ENCODE measurements at regions not wholly inside any gene's neighbourhood (a gene's known extent, or its start where the extent isn't known, plus 50 kb on each side); places are given as distances from the start of the nearest gene placed in this dataset.
"Not testable (repeated sequence)": the region's sequence is repeated elsewhere in the genome, so short reads cannot be mapped to it uniquely, and the experiment has no call there.

- not testable (repeated sequence) for H3K4me2 ChIP-seq (ENCODE audit: insufficient read depth, low read length); H3K27ac ChIP-seq (ENCODE audit: low read length); ATAC-seq (ENCODE audit: insufficient read depth, low read depth); H3K9ac ChIP-seq (ENCODE audit: low read depth, low read length); H3K4me1 ChIP-seq (ENCODE audit: insufficient read depth, low read length); DNase-seq; H3K4me3 ChIP-seq (ENCODE audit: low read depth in 1 of 2, low read length in 2 of 2); H3K36me3 ChIP-seq (ENCODE audit: insufficient read depth, low read length); H3K27me3 ChIP-seq (ENCODE audit: insufficient read depth, low read length, poor library complexity); H3K79me2 ChIP-seq (ENCODE audit: insufficient read depth, low read length); H2AFZ ChIP-seq (ENCODE audit: low read depth, low read length); H3K9me3 ChIP-seq (ENCODE audit: insufficient read depth, low read length, severe bottlenecking); H4K20me1 ChIP-seq (ENCODE audit: insufficient read depth, low read length)
Observed at GRCh38 chr1:220475608-220476007, 52.3 kb upstream of the MARK1 start.

- ATAC-seq (ENCODE audit: insufficient read depth, low read depth); H3K9ac ChIP-seq (ENCODE audit: low read depth, low read length); H3K27me3 ChIP-seq (ENCODE audit: insufficient read depth, low read length, poor library complexity); DNase-seq; H3K4me1 ChIP-seq (ENCODE audit: insufficient read depth, low read length); H2AFZ ChIP-seq (ENCODE audit: low read depth, low read length); H4K20me1 ChIP-seq (ENCODE audit: insufficient read depth, low read length); H3K36me3 ChIP-seq (ENCODE audit: insufficient read depth, low read length); H3K79me2 ChIP-seq (ENCODE audit: insufficient read depth, low read length); H3K27ac ChIP-seq (ENCODE audit: low read length); H3K4me3 ChIP-seq (ENCODE audit: low read depth in 1 of 2, low read length in 2 of 2); H3K9me3 ChIP-seq (ENCODE audit: insufficient read depth, low read length, severe bottlenecking); H3K4me2 ChIP-seq (ENCODE audit: insufficient read depth, low read length): not testable (repeated sequence)
Observed at GRCh38 chr1:220475141-220475540, 52.8 kb upstream of the MARK1 start.

- TF ChIP-seq EZH2 (IDR thresholded peaks at IDR 0.05; ENCODE audit: borderline replicate concordance, low read depth, low read length, severe bottlenecking), result no peak
- TF ChIP-seq CTCF (IDR thresholded peaks at IDR 0.05; ENCODE audit: borderline replicate concordance, extremely low read depth, low read length, poor library complexity, severe bottlenecking), result no peak
- no peaks in the 10 kb centered on the region for H3K27me3 ChIP-seq (ENCODE audit: insufficient read depth, low read length, poor library complexity)
- no peak overlapping the region for H2AFZ ChIP-seq (ENCODE audit: low read depth, low read length)
Observed at GRCh38 chr1:220473440-220473839, 54.5 kb upstream of the MARK1 start.

GRCh38 chr1:220462752-220463151 is 65.2 kb upstream of the MARK1 start:
- no peak overlapping the region for H3K4me2 ChIP-seq (ENCODE audit: insufficient read depth, low read length)
- no peak for ATAC-seq (ENCODE audit: insufficient read depth, low read depth)

More at GRCh38 chr1:220473440-220473839, 54.5 kb upstream of the MARK1 start:
- no peaks in the 10 kb centered on the region for H3K9me3 ChIP-seq (ENCODE audit: insufficient read depth, low read length, severe bottlenecking)
- H3K9ac ChIP-seq (ENCODE audit: low read depth, low read length), result no peak overlapping the region
- no peaks in the 10 kb centered on the region for H3K79me2 ChIP-seq (ENCODE audit: insufficient read depth, low read length)
- H3K4me2 ChIP-seq (ENCODE audit: insufficient read depth, low read length), result no peak overlapping the region
- H3K27ac ChIP-seq (ENCODE audit: low read length), result no peak overlapping the region
- no peak overlapping the region for H3K4me3 ChIP-seq (ENCODE audit: low read depth in 1 of 2, low read length in 2 of 2)
- DNase-seq (no peak), ATAC-seq (ENCODE audit: insufficient read depth, low read depth) (no peak)
- no peaks in the 10 kb centered on the region for H3K36me3 ChIP-seq (ENCODE audit: insufficient read depth, low read length)
- H3K4me1 ChIP-seq (ENCODE audit: insufficient read depth, low read length), result no peaks in the 10 kb centered on the region
- H4K20me1 ChIP-seq (ENCODE audit: insufficient read depth, low read length), result no peaks in the 10 kb centered on the region

More at GRCh38 chr1:220462752-220463151, 65.2 kb upstream of the MARK1 start:
- TF ChIP-seq EZH2 (IDR thresholded peaks at IDR 0.05; ENCODE audit: borderline replicate concordance, low read depth, low read length, severe bottlenecking), result no peak
- TF ChIP-seq CTCF (IDR thresholded peaks at IDR 0.05; ENCODE audit: borderline replicate concordance, extremely low read depth, low read length, poor library complexity, severe bottlenecking), result no peak
- Histone ChIP-seq H3K79me2 (ENCODE audit: insufficient read depth, low read length) (no peaks in the 10 kb centered on the region), H3K36me3 (ENCODE audit: insufficient read depth, low read length) (no peaks in the 10 kb centered on the region), H3K27ac (ENCODE audit: low read length) (no peak overlapping the region), H3K27me3 (ENCODE audit: insufficient read depth, low read length, poor library complexity) (no peaks in the 10 kb centered on the region), H3K4me1 (ENCODE audit: insufficient read depth, low read length) (no peaks in the 10 kb centered on the region), H3K9ac (ENCODE audit: low read depth, low read length) (no peak overlapping the region), H2AFZ (ENCODE audit: low read depth, low read length) (no peak overlapping the region), H3K9me3 (ENCODE audit: insufficient read depth, low read length, severe bottlenecking) (peaks cover 5% of the 10 kb centered on the region), H3K4me3 (ENCODE audit: low read depth in 1 of 2, low read length in 2 of 2) (no peak overlapping the region), H4K20me1 (ENCODE audit: insufficient read depth, low read length) (no peaks in the 10 kb centered on the region)
- no peak for DNase-seq
